Omental fat pad (tissue), 3 donors: ENCODE measurements at regions not wholly inside any gene's neighbourhood (a gene's known extent, or its start where the extent isn't known, plus 50 kb on each side); places are given as distances from the start of the nearest gene placed in this dataset.

Experiments used
- ATAC-seq: fragments of 150-250 bp; one replicate; pipeline ENCODE4 v1.9.1; 2016; ENCODE audit warnings: mild to moderate bottlenecking, moderate library complexity; ENCODE audit not compliant: low FRiP score
- DNase-seq: peaks from one replicate; pipeline ENCODE4 v3.0.0-alpha.2; 2019; ENCODE audit warnings: low spot score
- TF ChIP-seq, protein P1 (sequence below), 3 donors: fragments of 450-650 bp; IDR thresholded peaks; one replicate each; pipeline ENCODE4 v1.5.1; 2016 to 2017; ENCODE audit warnings: antibody characterized with exemption in 3 of 3, mild to moderate bottlenecking in 3 of 3, moderate library complexity in 2 of 3

- ATAC-seq (no peak), DNase-seq (no peak)
- TF ChIP-seq, protein P1, sequence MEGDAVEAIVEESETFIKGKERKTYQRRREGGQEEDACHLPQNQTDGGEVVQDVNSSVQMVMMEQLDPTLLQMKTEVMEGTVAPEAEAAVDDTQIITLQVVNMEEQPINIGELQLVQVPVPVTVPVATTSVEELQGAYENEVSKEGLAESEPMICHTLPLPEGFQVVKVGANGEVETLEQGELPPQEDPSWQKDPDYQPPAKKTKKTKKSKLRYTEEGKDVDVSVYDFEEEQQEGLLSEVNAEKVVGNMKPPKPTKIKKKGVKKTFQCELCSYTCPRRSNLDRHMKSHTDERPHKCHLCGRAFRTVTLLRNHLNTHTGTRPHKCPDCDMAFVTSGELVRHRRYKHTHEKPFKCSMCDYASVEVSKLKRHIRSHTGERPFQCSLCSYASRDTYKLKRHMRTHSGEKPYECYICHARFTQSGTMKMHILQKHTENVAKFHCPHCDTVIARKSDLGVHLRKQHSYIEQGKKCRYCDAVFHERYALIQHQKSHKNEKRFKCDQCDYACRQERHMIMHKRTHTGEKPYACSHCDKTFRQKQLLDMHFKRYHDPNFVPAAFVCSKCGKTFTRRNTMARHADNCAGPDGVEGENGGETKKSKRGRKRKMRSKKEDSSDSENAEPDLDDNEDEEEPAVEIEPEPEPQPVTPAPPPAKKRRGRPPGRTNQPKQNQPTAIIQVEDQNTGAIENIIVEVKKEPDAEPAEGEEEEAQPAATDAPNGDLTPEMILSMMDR (IDR thresholded peaks at IDR 0.05): no peak
Observed at GRCh38 chr7:113202284-113202683, 83.9 kb upstream of the SMIM30 start.

GRCh38 chr7:113200281-113200680 lies 81.9 kb upstream of the SMIM30 start:
- TF ChIP-seq, protein P1 (IDR thresholded peaks at IDR 0.05): no peak
- ATAC-seq (no peak), DNase-seq (no peak)

- no peak for ATAC-seq
- DNase-seq: no peak
- TF ChIP-seq, protein P1 (IDR thresholded peaks at IDR 0.05): no peak
Observed at GRCh38 chr7:113199841-113200240, 81.5 kb upstream of the SMIM30 start.

DNA sequence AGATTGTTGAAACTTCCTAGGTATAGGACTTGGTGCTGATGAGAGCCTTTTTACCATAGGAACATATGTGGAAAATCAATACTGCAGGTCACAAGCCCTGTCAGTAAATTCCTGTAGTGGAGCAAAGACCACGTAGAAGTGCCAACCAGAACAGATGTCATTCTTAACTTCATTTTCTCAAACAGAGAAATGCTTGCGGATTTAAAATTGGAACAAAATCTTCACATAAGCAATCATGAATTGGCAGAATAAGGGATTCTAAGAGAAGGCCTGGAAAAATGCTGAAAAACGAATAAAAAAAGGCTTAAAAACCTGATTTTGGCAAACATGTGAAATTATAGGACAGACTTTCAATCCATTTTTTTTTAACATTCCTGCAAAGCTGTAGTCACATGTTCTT lies 80.8 kb upstream of the SMIM30 start:
- ATAC-seq (no peak), DNase-seq (no peak)
- TF ChIP-seq, protein P1 (IDR thresholded peaks at IDR 0.05): no peak

DNA sequence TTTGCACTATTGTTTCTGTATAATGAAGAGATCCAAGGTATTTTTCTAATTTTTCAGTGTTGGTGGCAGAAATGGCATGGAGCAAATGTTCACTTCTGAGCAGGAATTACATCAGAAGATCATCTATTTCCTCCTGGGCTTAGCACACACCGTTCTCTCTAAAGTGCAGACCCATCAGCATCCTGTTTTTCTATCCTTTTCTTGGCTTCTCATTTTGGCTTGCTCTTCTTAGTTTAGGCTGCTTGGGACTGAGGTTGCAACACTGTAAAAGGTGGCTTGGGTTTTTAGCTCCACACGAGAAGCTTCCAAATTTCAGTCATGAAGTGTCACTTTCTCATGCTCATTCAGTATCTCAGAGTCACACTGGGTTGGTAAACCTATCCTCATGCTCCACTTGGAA lies 79.9 kb upstream of the SMIM30 start:
- ATAC-seq (no peak), DNase-seq (no peak)
- TF ChIP-seq, protein P1 (IDR thresholded peaks at IDR 0.05): no peak

DNA sequence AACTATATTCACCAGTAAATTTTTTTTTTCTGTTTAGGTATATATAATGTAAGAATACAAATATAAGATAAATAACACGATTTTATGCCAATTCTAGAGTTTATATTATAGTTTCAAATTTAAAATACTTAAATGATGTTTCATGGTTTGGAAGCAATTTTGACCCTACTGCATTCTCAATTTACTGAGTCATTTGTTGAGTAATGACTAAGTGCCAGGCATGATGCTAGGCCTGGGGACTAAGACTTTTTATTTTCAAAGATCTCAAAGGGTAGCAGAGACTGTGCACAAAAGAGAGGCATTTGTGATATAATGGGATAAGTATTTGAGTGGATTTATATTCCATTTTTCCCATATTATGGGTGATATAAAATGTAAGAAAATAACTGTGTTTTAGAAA lies 78.9 kb upstream of the SMIM30 start:
- DNase-seq: no peak
- ATAC-seq: no peak
- TF ChIP-seq, protein P1 (IDR thresholded peaks at IDR 0.05): no peak

GRCh38 chr7:113188396-113188795 lies 70.0 kb upstream of the SMIM30 start:
- DNase-seq (no peak), ATAC-seq (no peak)
- TF ChIP-seq, protein P1 (IDR thresholded peaks at IDR 0.05): no peak
